ENCODE measurements at regions not wholly inside any gene's neighbourhood (a gene's known extent, or its start where the extent isn't known, plus 50 kb on each side); places are given as distances from the start of the nearest gene placed in this dataset.

DNA sequence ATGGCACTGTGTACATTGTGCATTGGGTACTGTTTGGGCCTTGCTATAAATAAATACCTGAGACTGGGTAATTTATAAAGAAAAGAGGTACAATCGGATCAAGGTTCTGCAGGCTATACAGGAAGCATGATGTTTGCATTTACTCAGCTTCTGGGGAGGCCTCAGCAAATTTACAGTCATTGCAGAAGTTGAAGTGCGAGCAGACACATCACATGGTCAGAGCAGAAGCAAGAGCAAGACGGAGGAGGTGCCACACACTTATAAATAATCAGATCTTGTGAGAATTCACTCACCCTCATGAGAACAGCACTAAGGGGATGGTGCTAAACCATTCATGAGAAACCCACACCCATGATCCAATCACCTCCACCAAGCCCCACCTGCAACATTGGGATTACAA lies 505.0 kb downstream of the ARAP2 start:
- TF ChIP-seq, protein P1, sequence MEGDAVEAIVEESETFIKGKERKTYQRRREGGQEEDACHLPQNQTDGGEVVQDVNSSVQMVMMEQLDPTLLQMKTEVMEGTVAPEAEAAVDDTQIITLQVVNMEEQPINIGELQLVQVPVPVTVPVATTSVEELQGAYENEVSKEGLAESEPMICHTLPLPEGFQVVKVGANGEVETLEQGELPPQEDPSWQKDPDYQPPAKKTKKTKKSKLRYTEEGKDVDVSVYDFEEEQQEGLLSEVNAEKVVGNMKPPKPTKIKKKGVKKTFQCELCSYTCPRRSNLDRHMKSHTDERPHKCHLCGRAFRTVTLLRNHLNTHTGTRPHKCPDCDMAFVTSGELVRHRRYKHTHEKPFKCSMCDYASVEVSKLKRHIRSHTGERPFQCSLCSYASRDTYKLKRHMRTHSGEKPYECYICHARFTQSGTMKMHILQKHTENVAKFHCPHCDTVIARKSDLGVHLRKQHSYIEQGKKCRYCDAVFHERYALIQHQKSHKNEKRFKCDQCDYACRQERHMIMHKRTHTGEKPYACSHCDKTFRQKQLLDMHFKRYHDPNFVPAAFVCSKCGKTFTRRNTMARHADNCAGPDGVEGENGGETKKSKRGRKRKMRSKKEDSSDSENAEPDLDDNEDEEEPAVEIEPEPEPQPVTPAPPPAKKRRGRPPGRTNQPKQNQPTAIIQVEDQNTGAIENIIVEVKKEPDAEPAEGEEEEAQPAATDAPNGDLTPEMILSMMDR (IDR thresholded peaks at IDR 0.05; ENCODE audit: insufficient read depth, low read depth, low read length): no peak
- H3K4me3 ChIP-seq (ENCODE audit: low read depth, low read length): no peak overlapping the region
- DNase-seq (ENCODE audit: low read depth): no peak

DNA sequence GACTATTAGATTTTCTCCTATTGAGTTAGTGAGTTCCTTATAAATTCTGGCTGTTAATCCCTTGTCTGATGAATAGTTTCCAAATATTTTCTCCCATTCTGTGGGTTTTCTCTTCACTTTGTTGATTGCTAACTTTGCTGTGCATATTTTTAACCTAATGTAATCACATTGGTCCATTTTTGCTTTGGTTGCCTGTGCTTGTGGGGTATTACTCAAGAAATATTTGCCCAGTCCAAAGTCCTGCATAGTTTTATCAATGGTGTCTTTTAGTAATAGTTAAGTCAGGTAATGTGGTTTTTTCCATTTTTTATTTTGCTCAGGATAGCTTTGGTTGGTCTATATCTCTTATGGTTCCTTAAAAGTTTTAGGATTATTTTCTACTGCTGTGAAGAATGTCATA lies 490.3 kb downstream of the ARAP2 start:
- TF ChIP-seq, protein P1 (IDR thresholded peaks at IDR 0.05; ENCODE audit: insufficient read depth, low read depth, low read length): no peak
- no peak overlapping the region for H3K4me3 ChIP-seq (ENCODE audit: low read depth, low read length)
- DNase-seq (ENCODE audit: low read depth): no peak

DNA sequence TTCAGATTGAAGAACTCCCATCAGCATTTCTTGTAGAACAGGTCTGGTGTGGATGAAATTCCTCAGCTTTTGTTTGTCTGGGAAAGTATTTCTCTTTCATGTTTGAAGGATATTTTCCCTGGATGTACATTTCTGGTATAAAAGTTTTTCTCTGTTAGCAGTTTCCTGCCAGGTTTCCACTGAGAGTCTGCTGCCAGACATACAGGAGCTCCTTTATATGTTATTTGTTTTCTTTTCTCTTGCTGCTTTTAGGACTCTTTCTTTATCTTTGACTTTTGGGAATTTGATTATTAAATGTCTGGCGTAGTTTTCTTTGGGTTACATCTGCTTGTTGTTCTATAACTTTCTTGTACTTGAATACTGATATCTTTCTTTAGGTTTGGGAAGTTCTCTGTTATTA lies 486.5 kb downstream of the ARAP2 start:
- no peak overlapping the region for H3K4me3 ChIP-seq (ENCODE audit: low read depth, low read length)
- TF ChIP-seq, protein P1 (IDR thresholded peaks at IDR 0.05; ENCODE audit: insufficient read depth, low read depth, low read length): no peak
- no peak for DNase-seq (ENCODE audit: low read depth)

DNA sequence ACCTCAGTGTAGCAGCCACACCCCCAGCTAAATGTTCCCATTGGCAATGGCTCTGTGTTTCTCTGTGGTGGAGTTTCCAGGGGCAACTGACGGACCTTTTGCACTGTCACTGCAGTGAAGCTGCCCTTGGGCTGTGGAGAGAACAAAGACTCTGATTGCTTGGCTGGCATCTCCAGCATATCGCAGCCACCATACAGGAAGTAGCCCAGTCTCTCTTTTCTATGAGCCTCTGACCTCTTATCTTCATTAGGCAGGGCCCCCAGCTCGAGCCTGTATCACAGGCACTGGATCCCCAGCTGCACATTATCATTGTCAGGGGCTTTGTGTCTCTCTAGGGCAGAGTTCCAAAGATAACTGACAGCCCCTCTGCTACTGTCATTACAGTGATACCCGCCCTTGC lies 483.5 kb downstream of the ARAP2 start:
- no peak overlapping the region for H3K4me3 ChIP-seq (ENCODE audit: low read depth, low read length)
- no peak for DNase-seq (ENCODE audit: low read depth)
- TF ChIP-seq, protein P1 (IDR thresholded peaks at IDR 0.05; ENCODE audit: insufficient read depth, low read depth, low read length): no peak

DNA sequence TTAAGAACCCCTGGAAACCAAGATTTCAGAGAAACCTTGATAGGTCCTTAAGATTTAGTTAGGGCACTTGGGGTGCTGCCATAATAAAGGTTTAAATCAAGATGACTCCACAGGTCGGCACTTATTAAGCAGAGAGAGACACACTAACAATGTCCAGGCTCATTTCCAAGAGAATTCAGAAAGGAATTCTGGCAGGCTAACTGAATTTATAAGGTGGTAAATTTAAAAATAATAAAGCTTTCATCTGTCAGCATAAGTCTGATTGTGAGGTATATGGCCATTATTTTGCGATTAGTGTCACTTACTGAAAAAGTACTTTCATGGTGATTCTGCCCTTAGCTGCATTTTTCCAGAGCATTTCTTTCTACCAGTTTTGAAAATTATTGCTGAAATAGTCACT lies 472.7 kb downstream of the ARAP2 start:
- DNase-seq (ENCODE audit: low read depth): no peak
- no peak overlapping the region for H3K4me3 ChIP-seq (ENCODE audit: low read depth, low read length)
- TF ChIP-seq, protein P1 (IDR thresholded peaks at IDR 0.05; ENCODE audit: insufficient read depth, low read depth, low read length): no peak

DNA sequence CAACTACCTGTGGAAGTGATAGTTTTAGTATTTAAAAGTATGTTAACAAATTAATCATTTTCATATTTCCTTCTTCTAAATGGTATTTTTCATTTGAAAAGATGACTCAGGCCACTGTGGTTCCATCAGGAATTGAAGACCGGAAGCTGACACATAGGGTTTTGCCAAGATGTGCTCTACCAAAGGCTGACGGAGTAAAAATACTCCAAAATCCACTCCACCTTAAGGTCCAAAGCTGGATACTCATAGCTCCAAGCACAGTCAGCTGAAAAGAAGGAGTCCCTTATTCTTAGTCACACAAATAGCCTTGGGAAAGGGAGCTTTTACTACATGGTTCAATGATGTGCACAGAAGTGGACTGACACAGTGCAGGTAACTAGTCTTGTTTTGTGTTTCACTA lies 472.0 kb downstream of the ARAP2 start:
- DNase-seq (ENCODE audit: low read depth): no peak
- no peak overlapping the region for H3K4me3 ChIP-seq (ENCODE audit: low read depth, low read length)
- TF ChIP-seq, protein P1 (IDR thresholded peaks at IDR 0.05; ENCODE audit: insufficient read depth, low read depth, low read length): no peak

DNA sequence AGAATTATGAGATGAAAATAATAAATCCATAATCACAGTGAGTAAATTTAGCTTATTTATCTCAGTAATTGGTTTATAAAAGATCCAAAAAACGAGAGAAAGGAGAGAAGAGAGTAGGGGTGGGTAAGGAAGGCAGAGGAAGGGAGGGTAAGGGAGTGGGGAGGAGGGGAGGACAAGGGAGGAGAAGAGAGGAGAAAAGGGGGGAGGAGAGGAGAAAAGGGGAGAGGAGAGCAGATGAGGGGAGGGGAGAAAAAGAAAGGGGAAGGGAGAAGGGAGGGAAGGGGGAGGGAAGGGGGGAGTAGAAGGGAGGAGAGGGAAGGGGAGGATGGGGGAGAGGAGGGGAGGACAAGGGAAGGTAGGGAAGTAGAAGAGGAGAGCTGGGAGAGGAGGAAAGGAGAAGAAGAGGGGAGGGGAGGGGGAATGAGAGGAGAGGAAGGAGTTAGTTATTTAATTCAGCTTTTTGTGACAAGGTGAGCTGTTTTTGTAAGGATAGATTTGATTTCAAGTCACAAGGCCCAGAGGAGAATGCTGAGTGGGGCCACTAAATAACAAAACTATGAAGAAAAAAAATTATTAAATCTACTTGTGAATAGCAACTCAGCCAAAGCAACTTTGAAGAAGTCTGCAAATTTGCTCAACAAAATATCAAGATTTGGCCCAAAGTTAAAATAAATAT lies 454.3 kb downstream of the ARAP2 start:
- DNase-seq (ENCODE audit: low read depth): no peak
- no peak overlapping the region for H3K4me3 ChIP-seq (ENCODE audit: low read depth, low read length)
- TF ChIP-seq, protein P1 (IDR thresholded peaks at IDR 0.05; ENCODE audit: insufficient read depth, low read depth, low read length): no peak
